ENCODE measurements at regions not wholly inside any gene's neighbourhood (a gene's known extent, or its start where the extent isn't known, plus 50 kb on each side); places are given as distances from the start of the nearest gene placed in this dataset.

DNA sequence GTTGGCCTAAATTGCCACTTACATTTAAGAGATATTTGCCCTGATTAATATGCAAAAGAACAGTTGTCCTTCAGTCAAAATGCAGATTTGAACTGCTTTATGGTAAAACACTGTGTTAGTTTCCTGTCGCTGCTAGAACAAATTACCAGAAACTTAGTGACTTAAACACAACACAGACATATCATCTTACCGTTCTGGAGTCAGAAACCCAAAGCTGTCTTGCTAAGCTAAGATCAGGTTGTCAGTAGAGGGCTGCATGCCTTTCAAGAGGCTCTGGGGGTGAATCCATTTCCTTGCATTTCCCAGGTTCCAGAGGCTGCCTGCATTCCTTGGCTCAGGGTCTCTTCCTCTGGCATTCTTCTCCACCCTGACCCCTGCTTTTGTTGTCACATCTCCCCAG lies 149.5 kb downstream of the FAM161A start:
- TF ChIP-seq OSR1 (CRISPR knock-in tag; IDR thresholded peaks at IDR 0.05) (no peak), PPARA (CRISPR knock-in tag; IDR thresholded peaks at IDR 0.05; ENCODE audit: borderline replicate concordance) (no peak)
- ATAC-seq: peak; percentile 42

GRCh38 chr2:61702088-61702467 lies 151.8 kb downstream of the FAM161A start:
- TF ChIP-seq TCF4 (CRISPR knock-in tag; IDR thresholded peaks at IDR 0.05; ENCODE audit: borderline replicate concordance) (0 out of 2 replicates have a peak, but pooled peaks have one; percentile 7), BACH2 (CRISPR knock-in tag; IDR thresholded peaks at IDR 0.05; ENCODE audit: borderline replicate concordance) (no peak)
- no peak for ATAC-seq

DNA sequence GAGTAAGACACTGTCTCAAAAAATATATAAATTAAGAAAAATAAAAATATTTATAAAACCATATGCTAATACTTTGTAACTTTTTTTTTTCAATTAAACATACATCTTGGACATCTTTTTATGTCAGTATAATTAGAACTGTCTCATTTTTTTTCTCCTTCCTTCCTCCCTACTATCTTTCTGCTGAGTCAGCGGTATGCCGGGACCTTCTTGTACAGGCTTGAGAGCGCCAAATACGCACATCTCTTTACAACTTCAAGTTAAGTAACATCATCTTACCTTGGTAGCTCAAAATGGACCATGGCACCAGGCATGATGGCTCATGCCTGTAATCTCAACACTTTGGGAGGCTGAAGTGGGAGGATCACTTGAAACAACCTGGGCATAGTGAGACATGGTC lies 153.4 kb downstream of the FAM161A start:
- TF ChIP-seq ZNF565 (CRISPR knock-in tag; conservative IDR thresholded peaks at IDR 0.05; ENCODE audit: low read depth) (no peak), TCF4 (CRISPR knock-in tag; IDR thresholded peaks at IDR 0.05; ENCODE audit: borderline replicate concordance) (no peak)
- ATAC-seq: no peak

GRCh38 chr2:61694312-61695274 lies 156.4 kb upstream of the XPO1 start:
- TF ChIP-seq SNAI2 (CRISPR knock-in tag; IDR thresholded peaks at IDR 0.05): no peak
- TF ChIP-seq PATZ1 (CRISPR knock-in tag; IDR thresholded peaks at IDR 0.05; ENCODE audit: borderline replicate concordance): 0 out of 2 replicates have a peak, but pooled peaks have one; percentile 21
- peak; percentile 99 for ATAC-seq

- TF ChIP-seq ZFP30 (CRISPR knock-in tag; IDR thresholded peaks at IDR 0.05): no peak
- TF ChIP-seq, protein P1, sequence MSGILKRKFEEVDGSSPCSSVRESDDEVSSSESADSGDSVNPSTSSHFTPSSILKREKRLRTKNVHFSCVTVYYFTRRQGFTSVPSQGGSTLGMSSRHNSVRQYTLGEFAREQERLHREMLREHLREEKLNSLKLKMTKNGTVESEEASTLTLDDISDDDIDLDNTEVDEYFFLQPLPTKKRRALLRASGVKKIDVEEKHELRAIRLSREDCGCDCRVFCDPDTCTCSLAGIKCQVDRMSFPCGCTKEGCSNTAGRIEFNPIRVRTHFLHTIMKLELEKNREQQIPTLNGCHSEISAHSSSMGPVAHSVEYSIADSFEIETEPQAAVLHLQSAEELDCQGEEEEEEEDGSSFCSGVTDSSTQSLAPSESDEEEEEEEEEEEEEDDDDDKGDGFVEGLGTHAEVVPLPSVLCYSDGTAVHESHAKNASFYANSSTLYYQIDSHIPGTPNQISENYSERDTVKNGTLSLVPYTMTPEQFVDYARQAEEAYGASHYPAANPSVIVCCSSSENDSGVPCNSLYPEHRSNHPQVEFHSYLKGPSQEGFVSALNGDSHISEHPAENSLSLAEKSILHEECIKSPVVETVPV (CRISPR knock-in tag; IDR thresholded peaks at IDR 0.05): no peak
- TF ChIP-seq PPARA (CRISPR knock-in tag; IDR thresholded peaks at IDR 0.05; ENCODE audit: borderline replicate concordance): no peak
- no peak for TF ChIP-seq ZNF565 (CRISPR knock-in tag; conservative IDR thresholded peaks at IDR 0.05; ENCODE audit: low read depth)
- TF ChIP-seq BACH2 (CRISPR knock-in tag; IDR thresholded peaks at IDR 0.05; ENCODE audit: borderline replicate concordance): no peak
- TF ChIP-seq CSDC2 (CRISPR knock-in tag; IDR thresholded peaks at IDR 0.05): no peak
- TF ChIP-seq PATZ1 (CRISPR knock-in tag; IDR thresholded peaks at IDR 0.05; ENCODE audit: borderline replicate concordance): no peak
- TF ChIP-seq ZNF8 (CRISPR knock-in tag; IDR thresholded peaks at IDR 0.05): no peak
- no peak for TF ChIP-seq TOX (CRISPR knock-in tag; IDR thresholded peaks at IDR 0.05; ENCODE audit: borderline replicate concordance)
- no peak for TF ChIP-seq ZFP3 (CRISPR knock-in tag; IDR thresholded peaks at IDR 0.05)
- TF ChIP-seq TSHZ2 (CRISPR knock-in tag; IDR thresholded peaks at IDR 0.05): no peak
- no peak for TF ChIP-seq ARNTL (CRISPR knock-in tag; IDR thresholded peaks at IDR 0.05; ENCODE audit: borderline replicate concordance, low read depth)
- no peak for TF ChIP-seq ZNF70 (CRISPR knock-in tag; IDR thresholded peaks at IDR 0.05)
- TF ChIP-seq, protein P2, sequence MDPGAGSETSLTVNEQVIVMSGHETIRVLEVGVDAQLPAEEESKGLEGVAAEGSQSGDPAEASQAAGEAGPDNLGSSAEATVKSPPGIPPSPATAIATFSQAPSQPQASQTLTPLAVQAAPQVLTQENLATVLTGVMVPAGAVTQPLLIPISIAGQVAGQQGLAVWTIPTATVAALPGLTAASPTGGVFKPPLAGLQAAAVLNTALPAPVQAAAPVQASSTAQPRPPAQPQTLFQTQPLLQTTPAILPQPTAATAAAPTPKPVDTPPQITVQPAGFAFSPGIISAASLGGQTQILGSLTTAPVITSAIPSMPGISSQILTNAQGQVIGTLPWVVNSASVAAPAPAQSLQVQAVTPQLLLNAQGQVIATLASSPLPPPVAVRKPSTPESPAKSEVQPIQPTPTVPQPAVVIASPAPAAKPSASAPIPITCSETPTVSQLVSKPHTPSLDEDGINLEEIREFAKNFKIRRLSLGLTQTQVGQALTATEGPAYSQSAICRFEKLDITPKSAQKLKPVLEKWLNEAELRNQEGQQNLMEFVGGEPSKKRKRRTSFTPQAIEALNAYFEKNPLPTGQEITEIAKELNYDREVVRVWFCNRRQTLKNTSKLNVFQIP (CRISPR knock-in tag; IDR thresholded peaks at IDR 0.05; ENCODE audit: borderline replicate concordance, low read depth): no peak
- TF ChIP-seq RARB (CRISPR knock-in tag; IDR thresholded peaks at IDR 0.05): no peak
- no peak for ATAC-seq
Observed at GRCh38 chr2:61693744-61694143, 155.6 kb upstream of the XPO1 start.

Data from SK-N-SH treated with all-trans-retinoic acid at 6 μM for 48 hours (cell line).